ENCODE measurements at regions not wholly inside any gene's neighbourhood (a gene's known extent, or its start where the extent isn't known, plus 50 kb on each side); places are given as distances from the start of the nearest gene placed in this dataset.

DNA sequence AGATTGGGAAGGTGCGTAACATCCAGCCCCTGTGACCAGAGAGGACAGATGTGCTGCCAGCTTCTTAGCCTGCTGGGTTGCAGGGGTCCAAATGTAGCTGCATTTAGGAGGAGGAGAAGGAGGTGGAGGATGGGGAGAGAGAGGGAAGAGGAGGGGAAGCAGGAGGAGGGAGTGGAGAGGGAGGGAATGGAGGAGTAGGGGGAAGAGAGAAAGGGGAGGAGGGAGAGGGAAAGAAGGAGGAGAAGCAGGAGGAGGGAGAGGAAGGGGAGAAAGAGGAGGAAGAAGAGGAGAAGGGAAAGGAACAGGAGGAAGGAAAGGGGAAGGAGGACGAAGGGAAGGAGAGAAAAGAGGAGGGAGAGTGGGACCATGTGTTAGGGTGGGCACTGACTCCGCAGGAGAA, 108.6 kb downstream of the ABCC12 start:
- TF ChIP-seq POLR2A (IDR thresholded peaks at IDR 0.05; ENCODE audit: low read length) (no peak), GATA1 (IDR thresholded peaks at IDR 0.05; ENCODE audit: low read depth, low read length) (no peak)

Data from erythroblast (primary cell).